Tibial nerve (tissue), 4 donors: ENCODE measurements at regions not wholly inside any gene's neighbourhood (a gene's known extent, or its start where the extent isn't known, plus 50 kb on each side); places are given as distances from the start of the nearest gene placed in this dataset.

Source experiments
- DNase-seq, 2 donors: peaks; one replicate each; pipeline ENCODE4 v3.0.0-alpha.2; 2019; ENCODE audit warnings: low spot score in 2 of 2
- H3K27ac ChIP-seq, 4 donors: fragments of 200-600 bp; sonication (generic) in 3 of 4; one replicate each; pipeline ENCODE4 v1.5.1; 2017 to 2019; ENCODE audit warnings: mild to moderate bottlenecking in 1 of 4
- H3K27me3 ChIP-seq, 2 donors: fragments of 200-600 bp; sonication (generic) in 1 of 2; one replicate each; pipeline versions ENCODE4 v1.5.1 to v1.6.0; 2017 to 2019
- H3K36me3 ChIP-seq, 3 donors: fragments of 200-600 bp; sonication (generic); one replicate each; pipeline ENCODE4 v1.5.1; 2018 to 2019
- H3K4me1 ChIP-seq, 4 donors: fragments of 200-600 bp; sonication (generic) in 3 of 4; one replicate each; pipeline ENCODE4 v1.5.1; 2017 to 2019
- H3K4me3 ChIP-seq, 4 donors: fragments of 200-600 bp; sonication (generic) in 3 of 4; one replicate each; pipeline ENCODE4 v1.5.1; 2017 to 2019; ENCODE audit warnings: mild to moderate bottlenecking in 1 of 4, moderate library complexity in 1 of 4
- H3K9me3 ChIP-seq, 4 donors: fragments of 200-600 bp; sonication (generic) in 3 of 4; one replicate each; pipeline ENCODE4 v1.5.1; 2017 to 2019
- CTCF ChIP-seq, 5 experiments: fragments of 200-600 bp in 3 of 5; fragments of 450-650 bp in 2 of 5; sonication (generic) in 3 of 5; IDR thresholded peaks; one replicate each; pipeline ENCODE4 v1.5.1; 2016 to 2019; ENCODE audit warnings: antibody characterized with exemption in 5 of 5, mild to moderate bottlenecking in 3 of 5, moderate library complexity in 2 of 5
- EP300 ChIP-seq, 2 donors: sonication (generic); formaldehyde crosslinking; IDR thresholded peaks; one replicate each; pipeline ENCODE4 v1.6.1; 2017; ENCODE audit warnings: antibody characterized with exemption in 2 of 2, mild to moderate bottlenecking in 1 of 2
- POLR2A ChIP-seq, 2 donors: fragments of 450-650 bp; IDR thresholded peaks; one replicate each; pipeline ENCODE4 v1.6.1; 2017; ENCODE audit warnings: antibody characterized with exemption in 2 of 2, mild to moderate bottlenecking in 2 of 2, moderate library complexity in 2 of 2
- WGBS, 2 donors: methylation state at CpG; one replicate each; pipeline ENCODE4 v1.1.5; 2018; 5-methylcytosine and 5-hydroxymethylcytosine counted together

GRCh38 chr20:11323816-11324215 lies 593.9 kb upstream of the BTBD3 start:
- no peak for TF ChIP-seq EP300 (IDR thresholded peaks at IDR 0.05)
- TF ChIP-seq CTCF (IDR thresholded peaks at IDR 0.05), result no peak
- no peak for TF ChIP-seq POLR2A (IDR thresholded peaks at IDR 0.05)
- no peak for DNase-seq
- Histone ChIP-seq H3K36me3 (no peaks in the 10 kb centered on the region), H3K4me1 (no peaks in the 10 kb centered on the region), H3K4me3 (no peak overlapping the region), H3K9me3 (peaks cover 0 to 19% (median 0%) of the 10 kb centered on the region in 4 donors), H3K27me3 (no peaks in the 10 kb centered on the region), H3K27ac (no peak overlapping the region)
- 30 to 45% methylated on average over 1 of the region's 1 CpG for WGBS, 2 donors

- Histone ChIP-seq H3K4me1 (no peaks in the 10 kb centered on the region), H3K9me3 (peaks cover 0 to 19% (median 0%) of the 10 kb centered on the region in 4 donors), H3K27ac (no peak overlapping the region), H3K27me3 (no peaks in the 10 kb centered on the region), H3K36me3 (no peaks in the 10 kb centered on the region), H3K4me3 (no peak overlapping the region)
- 81 to 90% methylated on average over 4 of the region's 4 CpGs for WGBS, 2 donors
- no peak for TF ChIP-seq POLR2A (IDR thresholded peaks at IDR 0.05)
- no peak for DNase-seq
Measured at GRCh38 chr20:11324990-11325389, 592.7 kb upstream of the BTBD3 start.

GRCh38 chr20:11328839-11329238 lies 588.9 kb upstream of the BTBD3 start:
- H3K4me1 ChIP-seq, result no peaks in the 10 kb centered on the region
- H3K36me3 ChIP-seq, result no peaks in the 10 kb centered on the region
- WGBS, 2 donors, result 82 to 88% methylated on average over 8 of the region's 8 CpGs
- H3K9me3 ChIP-seq, result no peaks in the 10 kb centered on the region
- no peak for DNase-seq
- no peak overlapping the region for H3K27ac ChIP-seq
- TF ChIP-seq POLR2A (IDR thresholded peaks at IDR 0.05), result no peak
- TF ChIP-seq CTCF (IDR thresholded peaks at IDR 0.05), result no peak
- TF ChIP-seq EP300 (IDR thresholded peaks at IDR 0.05), result no peak
- no peak overlapping the region for H3K4me3 ChIP-seq
- no peaks in the 10 kb centered on the region for H3K27me3 ChIP-seq

- Histone ChIP-seq H3K9me3 (no peaks in the 10 kb centered on the region), H3K27ac (no peak overlapping the region), H3K36me3 (no peaks in the 10 kb centered on the region), H3K4me1 (no peaks in the 10 kb centered on the region), H3K27me3 (no peaks in the 10 kb centered on the region), H3K4me3 (no peak overlapping the region)
- DNase-seq, result no peak
- TF ChIP-seq POLR2A (IDR thresholded peaks at IDR 0.05) (no peak), CTCF (IDR thresholded peaks at IDR 0.05) (no peak), EP300 (IDR thresholded peaks at IDR 0.05) (no peak)
- 32 to 33% methylated on average over 1 of the region's 1 CpG for WGBS, 2 donors
Measured at GRCh38 chr20:11329271-11329670, 588.4 kb upstream of the BTBD3 start.

- H3K9me3 ChIP-seq, result no peaks in the 10 kb centered on the region
- H3K36me3 ChIP-seq, result no peaks in the 10 kb centered on the region
- 88 to 92% methylated on average over 2 of the region's 2 CpGs for WGBS, 2 donors
- no peak overlapping the region for H3K27ac ChIP-seq
- peaks cover 0 to 5% (median 0%) of the 10 kb centered on the region in 4 donors for H3K4me1 ChIP-seq
- no peak for DNase-seq
- TF ChIP-seq EP300 (IDR thresholded peaks at IDR 0.05) (no peak), POLR2A (IDR thresholded peaks at IDR 0.05) (no peak), CTCF (IDR thresholded peaks at IDR 0.05) (no peak)
- H3K4me3 ChIP-seq, result no peak overlapping the region
- H3K27me3 ChIP-seq, result no peaks in the 10 kb centered on the region
Measured at GRCh38 chr20:11331096-11331495, 586.6 kb upstream of the BTBD3 start.

- Histone ChIP-seq H3K4me1 (peaks cover 0 to 11% (median 0%) of the 10 kb centered on the region in 4 donors), H3K9me3 (no peaks in the 10 kb centered on the region), H3K36me3 (no peaks in the 10 kb centered on the region), H3K27ac (no peak overlapping the region), H3K27me3 (no peaks in the 10 kb centered on the region), H3K4me3 (no peak overlapping the region)
- no peak for DNase-seq
- TF ChIP-seq CTCF (IDR thresholded peaks at IDR 0.05) (no peak), EP300 (IDR thresholded peaks at IDR 0.05) (no peak), POLR2A (IDR thresholded peaks at IDR 0.05) (no peak)
Measured at GRCh38 chr20:11332381-11332780, 585.3 kb upstream of the BTBD3 start.
